ENCODE measurements at regions not wholly inside any gene's neighbourhood (a gene's known extent, or its start where the extent isn't known, plus 50 kb on each side); places are given as distances from the start of the nearest gene placed in this dataset.
"Not testable (repeated sequence)": the region's sequence is repeated elsewhere in the genome, so short reads cannot be mapped to it uniquely, and the experiment has no call there.

- no peak for DNase-seq (ENCODE audit: insufficient read length, low spot score)
- FAIRE-seq: no peak
Measured at GRCh38 chr11:86171627-86172026, 72.9 kb upstream of the EED start.

GRCh38 chr11:86167499-86168164 lies 76.9 kb upstream of the EED start:
- no peak for DNase-seq (ENCODE audit: insufficient read length, low spot score)
- FAIRE-seq: no peak

GRCh38 chr11:86166287-86166686 lies 78.3 kb upstream of the EED start:
- not testable (repeated sequence) for DNase-seq (ENCODE audit: insufficient read length, low spot score); FAIRE-seq

- DNase-seq (ENCODE audit: insufficient read length, low spot score) (no peak), FAIRE-seq (no peak)
Measured at GRCh38 chr11:86164106-86164505, 80.4 kb upstream of the EED start.

GRCh38 chr11:86163221-86163876 lies 81.2 kb upstream of the EED start:
- FAIRE-seq; DNase-seq (ENCODE audit: insufficient read length, low spot score): not testable (repeated sequence)

GRCh38 chr11:86162239-86162638 lies 82.3 kb upstream of the EED start:
- DNase-seq (ENCODE audit: insufficient read length, low spot score) (no peak), FAIRE-seq (no peak)

- DNase-seq (ENCODE audit: insufficient read length, low spot score) (no peak), FAIRE-seq (no peak)
Measured at GRCh38 chr11:86161837-86162236, 82.7 kb upstream of the EED start.

- FAIRE-seq (peak; percentile 48), DNase-seq (ENCODE audit: insufficient read length, low spot score) (no peak)
Measured at GRCh38 chr11:86161336-86161735, 83.2 kb upstream of the EED start.

- FAIRE-seq: peak; percentile 18
- no peak for DNase-seq (ENCODE audit: insufficient read length, low spot score)
Measured at GRCh38 chr11:86160541-86161149, 83.9 kb upstream of the EED start.

- FAIRE-seq (peak; percentile 8), DNase-seq (ENCODE audit: insufficient read length, low spot score) (no peak)
Measured at GRCh38 chr11:86159581-86159891, 85.0 kb upstream of the EED start.

- FAIRE-seq (no peak), DNase-seq (ENCODE audit: insufficient read length, low spot score) (no peak)
Measured at GRCh38 chr11:86158704-86159580, 85.6 kb upstream of the EED start.

- no peak for FAIRE-seq
- no peak for DNase-seq (ENCODE audit: insufficient read length, low spot score)
Measured at GRCh38 chr11:86157797-86158378, 86.7 kb upstream of the EED start.

GRCh38 chr11:86156397-86156955 lies 87.6 kb upstream of the PICALM start:
- DNase-seq (ENCODE audit: insufficient read length, low spot score) (no peak), FAIRE-seq (no peak)

- FAIRE-seq (no peak), DNase-seq (ENCODE audit: insufficient read length, low spot score) (no peak)
Measured at GRCh38 chr11:86155200-86155844, 86.4 kb upstream of the PICALM start.

- peak; percentile 35 for FAIRE-seq
- DNase-seq (ENCODE audit: insufficient read length, low spot score): no peak
Measured at GRCh38 chr11:86153439-86153838, 84.6 kb upstream of the PICALM start.

- FAIRE-seq: no peak
- no peak for DNase-seq (ENCODE audit: insufficient read length, low spot score)
Measured at GRCh38 chr11:86152901-86153300, 84.0 kb upstream of the PICALM start.

- DNase-seq (ENCODE audit: insufficient read length, low spot score) (no peak), FAIRE-seq (no peak)
Measured at GRCh38 chr11:86152006-86152862, 83.3 kb upstream of the PICALM start.

- DNase-seq (ENCODE audit: insufficient read length, low spot score) (no peak), FAIRE-seq (peak; percentile 83)
Measured at GRCh38 chr11:86151174-86152005, 82.5 kb upstream of the PICALM start.
